Activated T-cell treated with anti-CD3 and anti-CD28 coated beads, Interleukin-2, amount 50 U/mL, for 1 hour (primary cell): ENCODE measurements at regions not wholly inside any gene's neighbourhood (a gene's known extent, or its start where the extent isn't known, plus 50 kb on each side); places are given as distances from the start of the nearest gene placed in this dataset.

ENCODE experiments used
- DNase-seq: peaks from one replicate; pipeline ENCODE4 v3.0.0-alpha.2; 2020

GRCh38 chr21:35682904-35683549 lies 377.3 kb downstream of the SETD4 start:
- no peak for DNase-seq

GRCh38 chr21:35681946-35682345 lies 378.4 kb downstream of the SETD4 start:
- DNase-seq: no peak

GRCh38 chr21:35679076-35679475 lies 381.2 kb downstream of the SETD4 start:
- no peak for DNase-seq

- DNase-seq: no peak
Observed at GRCh38 chr21:35678393-35678792, 381.9 kb downstream of the SETD4 start.

GRCh38 chr21:35677298-35677841 lies 383.0 kb downstream of the SETD4 start:
- DNase-seq: no peak

GRCh38 chr21:35674895-35675470 lies 385.3 kb downstream of the SETD4 start:
- DNase-seq: no peak

- DNase-seq: no peak
Observed at GRCh38 chr21:35674091-35674671, 386.1 kb downstream of the SETD4 start.

- DNase-seq: no peak
Observed at GRCh38 chr21:35672313-35672712, 388.0 kb downstream of the SETD4 start.

GRCh38 chr21:35664683-35665082 lies 395.6 kb downstream of the SETD4 start:
- DNase-seq: no peak

GRCh38 chr21:35663856-35664606 lies 396.3 kb downstream of the SETD4 start:
- no peak for DNase-seq

GRCh38 chr21:35658242-35658641 lies 402.1 kb downstream of the SETD4 start:
- no peak for DNase-seq

GRCh38 chr21:35652872-35653271 lies 407.5 kb downstream of the SETD4 start:
- no peak for DNase-seq

GRCh38 chr21:35652196-35652595 lies 408.1 kb downstream of the SETD4 start:
- no peak for DNase-seq

- no peak for DNase-seq
Observed at GRCh38 chr21:35651196-35651595, 409.1 kb downstream of the SETD4 start.

- no peak for DNase-seq
Observed at GRCh38 chr21:35649186-35649585, 411.1 kb downstream of the SETD4 start.

GRCh38 chr21:35648512-35648911 lies 411.8 kb downstream of the SETD4 start:
- DNase-seq: no peak

- no peak for DNase-seq
Observed at GRCh38 chr21:35646606-35647005, 413.7 kb downstream of the SETD4 start.

GRCh38 chr21:35645991-35646390 lies 414.3 kb downstream of the SETD4 start:
- no peak for DNase-seq

GRCh38 chr21:35644523-35644922 lies 415.8 kb downstream of the SETD4 start:
- no peak for DNase-seq

- no peak for DNase-seq
Observed at GRCh38 chr21:35643176-35643575, 417.1 kb downstream of the SETD4 start.

- DNase-seq: no peak
Observed at GRCh38 chr21:35641271-35642016, 418.9 kb downstream of the SETD4 start.

- DNase-seq: no peak
Observed at GRCh38 chr21:35637431-35637830, 422.9 kb downstream of the SETD4 start.

GRCh38 chr21:35635994-35636393 lies 424.3 kb downstream of the SETD4 start:
- no peak for DNase-seq
